Natural killer cell treated with Interleukin-12 subunit alpha and Interleukin-12 subunit beta and Interleukin-15 and Interleukin-18, amount 100 ng/mL, for 72 hours (primary cell): ENCODE measurements at regions not wholly inside any gene's neighbourhood (a gene's known extent, or its start where the extent isn't known, plus 50 kb on each side); places are given as distances from the start of the nearest gene placed in this dataset.
A peak's percentile ranks its signal among the peaks of the same experiment; 100 is the strongest.

ENCODE experiments used
- ATAC-seq, 2 donors: fragments of 150-1000 bp; cut with Tn5 transposase in 1 of 2; sonication (Bioruptor Pico), chemical (Tn5 transposase) in 1 of 2; 2 replicates each; pipeline ENCODE4 v1.10.0; 2021
- DNase-seq: peaks from one replicate; pipeline ENCODE4 v3.0.0; 2022; ENCODE audit warnings: low spot score
- H3K27ac Mint-ChIP-seq, 2 donors: 1 replicate in 1 of 2; 2 replicates in 1 of 2; pipeline ENCODE4 v1.8.0; 2022; ENCODE audit warnings: mixed read lengths in 2 of 2, mild to moderate bottlenecking in 1 of 2, moderate library complexity in 1 of 2
- H3K27me3 Mint-ChIP-seq, 2 donors: 1 replicate in 1 of 2; 2 replicates in 1 of 2; pipeline ENCODE4 v1.8.0; 2022; ENCODE audit warnings: mixed read lengths in 2 of 2
- H3K36me3 Mint-ChIP-seq: one replicate; pipeline ENCODE4 v1.8.0; 2022; ENCODE audit warnings: mixed read lengths
- H3K4me1 Mint-ChIP-seq, 2 donors: 1 replicate in 1 of 2; 2 replicates in 1 of 2; pipeline ENCODE4 v1.8.0; 2022; ENCODE audit warnings: low read depth in 2 of 2, mixed read lengths in 2 of 2, mild to moderate bottlenecking in 1 of 2
- H3K4me3 Mint-ChIP-seq: one replicate; pipeline ENCODE4 v1.8.0; 2022; ENCODE audit warnings: mixed read lengths
- H3K9me3 Mint-ChIP-seq: 2 replicates; pipeline ENCODE4 v1.8.0; 2022; ENCODE audit warnings: mixed read lengths

- Mint-ChIP-seq H3K27me3 (no peaks in the 10 kb centered on the region), H3K27ac (peak overlapping the region; percentile 94 to 98), H3K9me3 (no peaks in the 10 kb centered on the region), H3K4me3 (peak overlapping the region; percentile 86), H3K36me3 (no peaks in the 10 kb centered on the region), H3K4me1 (peaks cover 69 to 91% of the 10 kb centered on the region in 2 donors)
- no peak for DNase-seq
- peak in 1 of 2 donors; percentile 66 for ATAC-seq
Measured at GRCh38 chr3:152196782-152197181, 71.9 kb upstream of the MBNL1 start.

- Mint-ChIP-seq H3K27ac (peak overlapping the region; percentile 94 to 98), H3K27me3 (no peaks in the 10 kb centered on the region), H3K36me3 (no peaks in the 10 kb centered on the region), H3K9me3 (no peaks in the 10 kb centered on the region), H3K4me1 (peaks cover 64 to 86% of the 10 kb centered on the region in 2 donors), H3K4me3 (peak overlapping the region; percentile 86)
- ATAC-seq (no peak), DNase-seq (no peak)
Measured at GRCh38 chr3:152197451-152197850, 71.3 kb upstream of the MBNL1 start.

GRCh38 chr3:152197937-152198336 is 70.8 kb upstream of the MBNL1 start:
- no peak for ATAC-seq
- no peak for DNase-seq
- Mint-ChIP-seq H3K4me1 (peaks cover 63 to 85% of the 10 kb centered on the region in 2 donors), H3K36me3 (no peaks in the 10 kb centered on the region), H3K27me3 (no peaks in the 10 kb centered on the region), H3K4me3 (peak overlapping the region; percentile 86), H3K27ac (peak overlapping the region; percentile 94 to 98), H3K9me3 (no peaks in the 10 kb centered on the region)

- Mint-ChIP-seq H3K27me3 (no peaks in the 10 kb centered on the region), H3K27ac (peak overlapping the region; percentile 94 to 98), H3K4me1 (peaks cover 60 to 85% of the 10 kb centered on the region in 2 donors), H3K9me3 (no peaks in the 10 kb centered on the region), H3K4me3 (peak overlapping the region; percentile 86), H3K36me3 (no peaks in the 10 kb centered on the region)
- DNase-seq (no peak), ATAC-seq (no peak)
Measured at GRCh38 chr3:152198665-152199064, 70.1 kb upstream of the MBNL1 start.

- H3K9me3 Mint-ChIP-seq: no peaks in the 10 kb centered on the region
- DNase-seq (no peak), ATAC-seq (peak in 1 of 2 donors; percentile 40)
- H3K27me3 Mint-ChIP-seq: no peaks in the 10 kb centered on the region
- H3K4me3 Mint-ChIP-seq: peak overlapping the region; percentile 86
- peak overlapping the region; percentile 94 to 98 for H3K27ac Mint-ChIP-seq
- no peaks in the 10 kb centered on the region for H3K36me3 Mint-ChIP-seq
- peaks cover 58 to 81% of the 10 kb centered on the region in 2 donors for H3K4me1 Mint-ChIP-seq
Measured at GRCh38 chr3:152199102-152199840, 69.5 kb upstream of the MBNL1 start.

GRCh38 chr3:152200476-152201420 is 68.0 kb upstream of the MBNL1 start:
- DNase-seq (no peak), ATAC-seq (peak in 1 of 2 donors; percentile 34)
- Mint-ChIP-seq H3K4me3 (peak overlapping the region; percentile 86), H3K27me3 (no peaks in the 10 kb centered on the region), H3K9me3 (no peaks in the 10 kb centered on the region), H3K27ac (peak overlapping the region; percentile 94 to 98), H3K36me3 (no peaks in the 10 kb centered on the region), H3K4me1 (peaks cover 62 to 79% of the 10 kb centered on the region in 2 donors)

- no peaks in the 10 kb centered on the region for H3K27me3 Mint-ChIP-seq
- peaks cover 47 to 65% of the 10 kb centered on the region in 2 donors for H3K4me1 Mint-ChIP-seq
- peak overlapping the region; percentile 94 for H3K4me3 Mint-ChIP-seq
- no peaks in the 10 kb centered on the region for H3K36me3 Mint-ChIP-seq
- peak; percentile 71 to 72 for ATAC-seq
- peak overlapping the region; percentile 93 to 98 for H3K27ac Mint-ChIP-seq
- no peaks in the 10 kb centered on the region for H3K9me3 Mint-ChIP-seq
- no peak for DNase-seq
Measured at GRCh38 chr3:152202976-152203626, 65.6 kb upstream of the MBNL1 start.

- peaks cover 43 to 62% of the 10 kb centered on the region in 2 donors for H3K4me1 Mint-ChIP-seq
- H3K27ac Mint-ChIP-seq: peak overlapping the region; percentile 93 to 98
- H3K36me3 Mint-ChIP-seq: no peaks in the 10 kb centered on the region
- DNase-seq (no peak), ATAC-seq (no peak)
- no peaks in the 10 kb centered on the region for H3K27me3 Mint-ChIP-seq
- H3K4me3 Mint-ChIP-seq: peak overlapping the region; percentile 94
- no peaks in the 10 kb centered on the region for H3K9me3 Mint-ChIP-seq
Measured at GRCh38 chr3:152203652-152204051, 65.1 kb upstream of the MBNL1 start.

GRCh38 chr3:152204218-152204617 is 64.5 kb upstream of the MBNL1 start:
- peak overlapping the region; percentile 93 to 98 for H3K27ac Mint-ChIP-seq
- H3K27me3 Mint-ChIP-seq: no peaks in the 10 kb centered on the region
- H3K4me3 Mint-ChIP-seq: peak overlapping the region; percentile 72
- H3K9me3 Mint-ChIP-seq: no peaks in the 10 kb centered on the region
- no peaks in the 10 kb centered on the region for H3K36me3 Mint-ChIP-seq
- peaks cover 41 to 62% of the 10 kb centered on the region in 2 donors for H3K4me1 Mint-ChIP-seq
- ATAC-seq: no peak
- no peak for DNase-seq

- H3K27ac Mint-ChIP-seq: peak overlapping the region; percentile 93 to 98
- DNase-seq (no peak), ATAC-seq (no peak)
- H3K9me3 Mint-ChIP-seq: no peaks in the 10 kb centered on the region
- H3K27me3 Mint-ChIP-seq: no peaks in the 10 kb centered on the region
- H3K4me3 Mint-ChIP-seq: peak overlapping the region; percentile 91
- H3K36me3 Mint-ChIP-seq: no peaks in the 10 kb centered on the region
- peaks cover 41 to 63% of the 10 kb centered on the region in 2 donors for H3K4me1 Mint-ChIP-seq
Measured at GRCh38 chr3:152205097-152205593, 63.6 kb upstream of the MBNL1 start.

GRCh38 chr3:152206243-152206760 is 62.4 kb upstream of the MBNL1 start:
- no peaks in the 10 kb centered on the region for H3K27me3 Mint-ChIP-seq
- H3K4me3 Mint-ChIP-seq: peak overlapping the region; percentile 91
- H3K9me3 Mint-ChIP-seq: no peaks in the 10 kb centered on the region
- H3K4me1 Mint-ChIP-seq: peaks cover 32 to 53% of the 10 kb centered on the region in 2 donors
- no peak for DNase-seq
- H3K27ac Mint-ChIP-seq: peak overlapping the region; percentile 93 to 98
- ATAC-seq: no peak
- no peaks in the 10 kb centered on the region for H3K36me3 Mint-ChIP-seq

GRCh38 chr3:152208439-152208838 is 60.3 kb upstream of the MBNL1 start:
- Mint-ChIP-seq H3K9me3 (no peaks in the 10 kb centered on the region), H3K27me3 (no peaks in the 10 kb centered on the region), H3K36me3 (no peaks in the 10 kb centered on the region), H3K4me3 (no peak overlapping the region), H3K4me1 (peaks cover 30 to 47% of the 10 kb centered on the region in 2 donors), H3K27ac (peak overlapping the region; percentile 1 to 65)
- DNase-seq (no peak), ATAC-seq (no peak)

- H3K4me3 Mint-ChIP-seq: peak overlapping the region; percentile 40
- H3K27ac Mint-ChIP-seq: peak overlapping the region; percentile 1 to 65
- peaks cover 30 to 49% of the 10 kb centered on the region in 2 donors for H3K4me1 Mint-ChIP-seq
- DNase-seq (no peak), ATAC-seq (peak in 1 of 2 donors; percentile 58)
- no peaks in the 10 kb centered on the region for H3K27me3 Mint-ChIP-seq
- no peaks in the 10 kb centered on the region for H3K9me3 Mint-ChIP-seq
- no peaks in the 10 kb centered on the region for H3K36me3 Mint-ChIP-seq
Measured at GRCh38 chr3:152209060-152209459, 59.7 kb upstream of the MBNL1 start.
